Thymus (tissue), 11 donors: ENCODE measurements at regions not wholly inside any gene's neighbourhood (a gene's known extent, or its start where the extent isn't known, plus 50 kb on each side); places are given as distances from the start of the nearest gene placed in this dataset.

Experiments used
- DNase-seq, 9 donors: peaks; one replicate each; pipeline ENCODE4 v3.0.0-alpha.2; 2013; ENCODE audit warnings: low spot score in 9 of 9, low read depth in 6 of 9, missing footprints in 1 of 9
- H3K27ac ChIP-seq, 2 donors: one replicate each; pipeline ENCODE4 v1.5.1; 2013; ENCODE audit warnings: control low read depth in 1 of 2, low read depth in 1 of 2, low read length in 1 of 2, mild to moderate bottlenecking in 1 of 2, moderate library complexity in 1 of 2
- H3K27me3 ChIP-seq, 2 donors: one replicate each; pipeline ENCODE4 v1.5.1; 2013; ENCODE audit warnings: low read length in 1 of 2; ENCODE audit not compliant: control insufficient read depth in 2 of 2, insufficient read depth in 1 of 2
- H3K36me3 ChIP-seq, 2 donors: one replicate each; pipeline ENCODE4 v1.5.1; 2013; ENCODE audit warnings: low read length in 1 of 2, mild to moderate bottlenecking in 1 of 2, moderate library complexity in 1 of 2; ENCODE audit not compliant: control insufficient read depth in 2 of 2, insufficient read depth in 2 of 2
- H3K4me1 ChIP-seq, 2 donors: one replicate each; pipeline ENCODE4 v1.5.1; 2013; ENCODE audit warnings: low read length in 2 of 2; ENCODE audit not compliant: control insufficient read depth in 2 of 2, insufficient read depth in 2 of 2
- H3K4me3 ChIP-seq, 2 donors: one replicate each; pipeline ENCODE4 v1.5.1; 2013; ENCODE audit warnings: low read length in 2 of 2, control low read depth in 1 of 2, mild to moderate bottlenecking in 1 of 2
- H3K9me3 ChIP-seq, 2 donors: one replicate each; pipeline ENCODE4 v1.5.1; 2013; ENCODE audit warnings: low read length in 1 of 2, mild to moderate bottlenecking in 1 of 2; ENCODE audit not compliant: control insufficient read depth in 2 of 2, insufficient read depth in 1 of 2
- WGBS: extraction: QIAGEN DNeasy Blood & Tissue Kit; methylation state at CpG from one replicate; pipeline ENCODE4 v1.1.7; 2013; 5-methylcytosine and 5-hydroxymethylcytosine counted together
- donor health status: healthy.

DNA sequence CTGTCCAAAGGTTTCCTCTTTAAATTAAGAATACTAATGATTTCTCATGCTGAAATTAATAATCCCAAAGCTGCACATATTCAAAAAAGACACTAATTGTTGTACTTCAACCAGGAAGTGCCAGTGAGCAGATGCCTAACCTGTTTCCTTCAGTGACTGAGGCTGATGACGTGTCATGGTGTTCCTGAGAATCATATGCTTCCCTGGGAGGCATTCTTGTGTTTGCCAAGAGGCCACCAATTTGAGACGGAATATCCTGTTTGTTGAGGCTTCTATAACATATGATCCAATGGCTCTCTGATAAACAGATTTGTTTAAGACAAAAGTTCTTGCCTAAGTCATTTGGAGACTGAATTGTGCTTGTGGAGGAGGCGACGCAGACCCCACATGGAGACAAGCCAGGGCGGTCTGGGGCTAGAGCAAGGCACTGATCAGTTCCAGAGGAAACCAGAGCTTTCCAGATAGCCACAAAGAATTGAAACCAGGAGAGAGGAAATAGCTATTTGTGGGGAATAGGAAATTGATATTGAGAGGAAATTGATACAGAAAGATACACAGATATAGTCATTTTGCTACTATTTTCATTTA lies 66.4 kb upstream of the ZNF608 start:
- no peaks in the 10 kb centered on the region for H3K9me3 ChIP-seq
- WGBS: 98% methylated on average over 5 of the region's 5 CpGs
- no peak overlapping the region for H3K27ac ChIP-seq
- H3K4me3 ChIP-seq: no peak overlapping the region
- no peaks in the 10 kb centered on the region for H3K27me3 ChIP-seq
- no peak for DNase-seq
- no peaks in the 10 kb centered on the region for H3K4me1 ChIP-seq
- H3K36me3 ChIP-seq: no peaks in the 10 kb centered on the region

DNA sequence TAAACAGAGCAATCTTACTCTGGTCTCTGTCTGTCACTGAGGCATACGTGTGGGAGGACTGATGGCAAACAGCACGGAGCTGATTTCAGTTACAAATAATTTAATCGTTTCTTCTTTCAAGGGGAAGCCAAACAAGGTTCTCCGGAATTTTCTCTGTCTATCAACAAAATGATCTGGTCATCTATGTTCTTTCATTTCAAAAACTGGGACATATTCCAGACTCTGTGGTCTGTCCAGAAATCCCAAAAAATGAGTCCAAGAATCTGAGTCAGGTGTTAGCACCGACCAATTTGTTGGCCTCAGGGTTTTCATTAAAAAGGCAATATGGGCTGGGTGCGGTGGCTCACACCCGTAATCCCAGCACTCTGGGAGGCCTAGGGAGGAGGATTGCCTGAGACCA lies 69.9 kb upstream of the ZNF608 start:
- 91% methylated on average over 7 of the region's 7 CpGs for WGBS
- Histone ChIP-seq H3K36me3 (no peaks in the 10 kb centered on the region), H3K27ac (no peak overlapping the region), H3K27me3 (no peaks in the 10 kb centered on the region), H3K4me3 (no peak overlapping the region), H3K4me1 (no peaks in the 10 kb centered on the region), H3K9me3 (no peaks in the 10 kb centered on the region)
- no peak for DNase-seq

DNA sequence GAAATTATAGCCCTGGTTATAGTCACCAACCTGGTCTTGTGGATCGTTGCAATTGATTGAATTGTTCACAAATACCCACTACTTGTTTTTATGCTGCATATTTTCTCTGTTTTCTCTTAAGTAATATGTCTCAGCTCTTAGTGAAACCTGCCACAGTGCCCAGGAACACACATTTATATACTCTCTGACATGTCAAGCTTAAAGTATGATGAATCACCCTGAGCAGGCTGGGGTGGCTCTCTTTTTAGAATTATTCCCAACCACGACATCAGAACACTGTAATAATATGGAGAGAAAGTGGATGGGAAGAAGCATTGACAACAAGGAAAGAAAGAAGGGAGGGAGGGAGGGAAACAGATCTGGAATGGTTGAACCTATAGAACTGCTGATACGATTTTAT lies 72.8 kb upstream of the ZNF608 start:
- H3K36me3 ChIP-seq: no peaks in the 10 kb centered on the region
- H3K9me3 ChIP-seq: no peaks in the 10 kb centered on the region
- 92% methylated on average over 3 of the region's 3 CpGs for WGBS
- H3K4me1 ChIP-seq: no peaks in the 10 kb centered on the region
- no peak overlapping the region for H3K4me3 ChIP-seq
- no peak overlapping the region for H3K27ac ChIP-seq
- no peaks in the 10 kb centered on the region for H3K27me3 ChIP-seq
- no peak for DNase-seq

DNA sequence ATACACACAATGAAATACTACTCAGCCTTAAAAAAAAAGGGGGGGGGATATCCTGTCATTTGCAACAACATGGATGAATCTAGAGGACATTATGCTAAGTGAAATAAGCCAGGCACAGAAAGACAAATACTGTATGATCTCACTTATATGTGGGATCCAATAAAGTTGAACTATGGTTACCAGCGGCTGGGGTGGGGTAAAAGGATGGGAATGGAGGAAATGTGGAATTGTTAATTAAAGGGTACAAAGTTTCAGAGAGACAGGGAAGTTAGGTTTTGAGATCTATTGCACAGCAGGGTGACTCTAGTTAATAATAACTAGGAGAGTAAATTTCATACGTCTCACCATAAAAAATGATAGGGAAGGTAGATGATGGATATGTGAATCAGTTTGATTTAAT lies 76.2 kb upstream of the ZNF608 start:
- Histone ChIP-seq H3K4me1 (no peaks in the 10 kb centered on the region), H3K36me3 (no peaks in the 10 kb centered on the region), H3K27me3 (no peaks in the 10 kb centered on the region), H3K27ac (no peak overlapping the region), H3K9me3 (no peaks in the 10 kb centered on the region), H3K4me3 (no peak overlapping the region)
- WGBS: 98% methylated on average over 2 of the region's 2 CpGs
- DNase-seq: no peak

DNA sequence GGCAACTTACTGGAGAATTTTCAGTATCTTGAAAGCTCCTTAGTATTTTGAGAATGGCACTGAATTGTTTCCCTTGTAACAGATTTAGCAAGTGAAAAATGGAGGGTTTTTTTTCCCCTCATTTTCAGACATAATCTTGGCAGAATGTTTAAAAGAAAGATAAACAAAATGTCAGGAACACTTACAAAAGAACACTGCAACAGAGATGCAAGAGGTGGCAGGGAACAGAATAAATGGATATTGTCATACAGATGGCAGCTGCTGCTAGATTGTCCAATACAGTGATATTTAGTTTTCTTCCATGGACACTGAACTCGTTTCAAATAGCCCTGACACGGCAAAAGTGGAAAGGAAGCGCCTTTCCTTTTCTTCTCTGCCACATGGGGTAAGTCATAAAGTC lies 76.9 kb upstream of the ZNF608 start:
- Histone ChIP-seq H3K9me3 (no peaks in the 10 kb centered on the region), H3K36me3 (no peaks in the 10 kb centered on the region), H3K27ac (no peak overlapping the region), H3K27me3 (no peaks in the 10 kb centered on the region), H3K4me1 (no peaks in the 10 kb centered on the region), H3K4me3 (no peak overlapping the region)
- 84% methylated on average over 3 of the region's 3 CpGs for WGBS
- DNase-seq: no peak

DNA sequence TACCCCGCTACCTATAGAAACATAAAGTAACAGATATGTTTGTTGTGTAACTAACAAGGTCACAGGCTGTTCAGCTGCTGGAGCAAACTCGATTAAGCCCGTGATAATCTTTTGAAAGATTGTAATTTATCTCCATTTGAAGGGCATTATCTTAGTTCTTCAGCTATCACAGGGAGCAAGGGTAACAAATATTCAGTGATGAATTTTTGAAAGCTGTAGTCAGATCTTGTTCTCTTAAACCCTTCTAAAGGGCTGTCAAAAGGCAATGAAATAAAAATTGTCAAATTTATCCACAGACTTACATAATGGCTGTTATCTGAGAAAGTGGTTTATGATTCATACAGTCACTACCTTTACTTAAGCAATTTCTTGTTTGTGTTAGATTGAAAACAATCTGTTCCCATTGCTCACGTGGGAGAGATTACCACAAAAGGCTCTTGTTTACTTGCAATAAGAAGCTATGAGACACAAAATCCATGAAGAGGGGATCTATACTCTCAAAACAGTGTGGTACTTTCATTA lies 78.3 kb upstream of the ZNF608 start:
- Histone ChIP-seq H3K27ac (no peak overlapping the region), H3K27me3 (no peaks in the 10 kb centered on the region), H3K4me1 (no peaks in the 10 kb centered on the region), H3K9me3 (no peaks in the 10 kb centered on the region), H3K36me3 (no peaks in the 10 kb centered on the region), H3K4me3 (no peak overlapping the region)
- 94% methylated on average over 4 of the region's 4 CpGs for WGBS
- DNase-seq: no peak

DNA sequence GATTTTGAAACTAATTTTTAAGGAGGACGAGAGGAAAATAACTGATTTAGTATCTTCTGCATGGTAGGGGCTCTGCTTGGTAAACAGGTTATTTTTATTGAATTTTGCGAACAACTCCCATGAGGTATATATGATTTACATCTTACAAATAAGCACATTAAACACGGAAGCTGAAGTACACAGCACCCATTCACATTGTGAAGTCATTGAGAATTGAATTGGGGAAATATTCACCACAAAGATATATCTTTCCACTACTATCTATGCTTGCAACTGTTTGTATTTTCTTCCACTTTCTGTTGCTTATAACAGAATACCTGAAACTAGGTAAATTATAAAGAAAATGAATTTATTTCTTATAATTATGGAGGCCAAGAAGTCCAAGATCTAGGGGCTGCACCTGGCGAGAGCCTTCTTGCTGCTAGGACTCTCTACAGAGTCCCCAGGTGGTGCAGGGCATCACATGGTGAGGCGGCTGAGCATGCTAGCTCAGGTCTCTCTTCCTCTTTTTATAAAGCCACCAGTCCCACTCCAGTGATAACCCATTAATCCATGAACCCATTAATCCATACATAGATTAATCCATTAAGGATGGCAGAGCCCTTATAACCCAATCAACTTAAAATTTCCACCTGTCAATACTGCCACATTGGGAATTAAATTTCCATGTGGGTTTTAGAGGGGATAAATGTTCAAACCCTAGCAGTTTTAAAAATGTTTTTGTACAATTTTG lies 79.0 kb upstream of the ZNF608 start:
- H3K27me3 ChIP-seq: no peaks in the 10 kb centered on the region
- H3K4me3 ChIP-seq: no peak overlapping the region
- no peaks in the 10 kb centered on the region for H3K36me3 ChIP-seq
- H3K27ac ChIP-seq: no peak overlapping the region
- no peak for DNase-seq
- H3K9me3 ChIP-seq: no peaks in the 10 kb centered on the region
- no peaks in the 10 kb centered on the region for H3K4me1 ChIP-seq
- WGBS: 92% methylated on average over 5 of the region's 5 CpGs

DNA sequence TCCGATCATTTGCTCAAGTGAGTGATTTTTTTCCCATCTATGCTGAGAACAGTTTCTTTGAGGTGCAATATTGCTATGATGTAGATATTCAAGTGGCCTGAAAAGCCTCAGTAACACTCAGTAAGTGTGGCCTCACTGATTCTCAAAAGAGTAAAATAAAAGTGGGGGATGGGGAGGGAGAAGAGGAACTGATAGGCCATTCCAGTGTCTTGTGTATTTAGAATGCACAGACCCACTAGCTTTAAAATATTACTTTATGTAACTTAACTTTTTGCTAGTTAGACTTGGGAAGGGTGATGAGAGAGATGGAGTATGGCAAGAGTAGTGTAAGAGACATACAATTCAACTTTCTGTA lies 79.5 kb upstream of the ZNF608 start:
- no peak for DNase-seq
- no peak overlapping the region for H3K4me3 ChIP-seq
- no peaks in the 10 kb centered on the region for H3K9me3 ChIP-seq
- no peaks in the 10 kb centered on the region for H3K4me1 ChIP-seq
- 92% methylated on average over 1 of the region's 1 CpG for WGBS
- H3K36me3 ChIP-seq: no peaks in the 10 kb centered on the region
- no peak overlapping the region for H3K27ac ChIP-seq
- no peaks in the 10 kb centered on the region for H3K27me3 ChIP-seq

DNA sequence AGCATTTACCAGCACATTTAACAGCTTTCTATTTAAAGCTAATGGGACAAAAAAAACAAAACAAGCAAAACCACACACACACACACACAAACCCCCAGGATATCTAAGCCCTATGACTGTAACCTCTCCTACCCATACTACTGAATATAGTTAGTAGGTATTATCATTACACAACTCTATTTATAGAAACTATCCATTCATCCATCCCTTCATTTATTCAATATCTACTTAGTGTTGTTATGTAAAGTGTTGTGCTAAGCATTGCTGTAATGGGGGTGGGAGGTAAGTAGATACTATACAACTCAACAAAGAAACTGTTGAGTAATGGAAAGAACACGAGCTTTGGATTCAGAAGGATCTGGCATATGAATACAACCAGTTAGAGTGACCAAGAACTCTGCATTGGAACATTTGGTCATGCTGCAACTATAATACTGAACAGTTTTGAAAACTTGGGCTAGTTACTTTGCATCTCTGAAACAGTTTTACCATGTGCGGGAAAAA lies 82.3 kb upstream of the ZNF608 start:
- Histone ChIP-seq H3K4me1 (no peaks in the 10 kb centered on the region), H3K27ac (no peak overlapping the region), H3K9me3 (no peaks in the 10 kb centered on the region), H3K36me3 (no peaks in the 10 kb centered on the region), H3K4me3 (no peak overlapping the region), H3K27me3 (no peaks in the 10 kb centered on the region)
- 94% methylated on average over 2 of the region's 2 CpGs for WGBS
- DNase-seq: no peak
